ENCODE measurements at regions not wholly inside any gene's neighbourhood (a gene's known extent, or its start where the extent isn't known, plus 50 kb on each side); places are given as distances from the start of the nearest gene placed in this dataset.
"Not testable (repeated sequence)": the region's sequence is repeated elsewhere in the genome, so short reads cannot be mapped to it uniquely, and the experiment has no call there.

DNA sequence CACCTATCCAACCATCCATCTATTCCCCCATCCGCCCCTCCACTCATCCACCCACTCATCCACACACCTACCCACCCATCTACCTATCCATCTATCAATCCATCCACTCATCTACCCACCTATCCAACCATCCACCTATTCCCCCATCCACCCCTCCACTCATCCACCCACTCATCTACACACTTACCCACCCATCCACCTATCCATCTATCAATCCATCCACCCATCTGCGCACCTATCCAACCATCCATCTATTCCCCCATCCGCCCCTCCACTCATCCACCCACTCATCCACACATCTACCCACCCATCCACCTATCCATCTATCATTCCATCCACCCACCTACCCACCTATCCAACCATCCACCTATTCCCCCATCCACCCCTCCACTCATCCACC, 81.4 kb upstream of the PITRM1 start:
- DNase-seq: not testable (repeated sequence)

DNA sequence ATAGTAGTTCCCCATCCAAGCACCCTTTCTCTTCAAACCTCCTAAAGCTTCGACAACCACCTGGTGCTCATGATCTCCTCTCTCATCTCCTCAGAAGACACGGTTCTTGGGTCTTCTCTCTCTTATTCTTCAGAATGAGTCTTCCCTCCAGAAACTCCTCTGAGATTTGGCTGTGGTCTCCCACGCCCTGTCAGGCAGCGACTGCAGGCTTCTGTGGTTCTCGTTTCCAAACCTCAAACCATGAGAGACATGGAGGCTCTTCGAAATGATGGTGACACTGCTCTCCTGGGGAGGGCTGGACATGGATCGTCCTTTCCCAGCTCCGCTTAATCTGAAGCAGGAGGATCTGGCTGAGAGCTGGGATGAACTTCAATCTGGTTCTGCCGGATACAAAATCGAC, 78.6 kb upstream of the PITRM1 start:
- no peak for DNase-seq

DNA sequence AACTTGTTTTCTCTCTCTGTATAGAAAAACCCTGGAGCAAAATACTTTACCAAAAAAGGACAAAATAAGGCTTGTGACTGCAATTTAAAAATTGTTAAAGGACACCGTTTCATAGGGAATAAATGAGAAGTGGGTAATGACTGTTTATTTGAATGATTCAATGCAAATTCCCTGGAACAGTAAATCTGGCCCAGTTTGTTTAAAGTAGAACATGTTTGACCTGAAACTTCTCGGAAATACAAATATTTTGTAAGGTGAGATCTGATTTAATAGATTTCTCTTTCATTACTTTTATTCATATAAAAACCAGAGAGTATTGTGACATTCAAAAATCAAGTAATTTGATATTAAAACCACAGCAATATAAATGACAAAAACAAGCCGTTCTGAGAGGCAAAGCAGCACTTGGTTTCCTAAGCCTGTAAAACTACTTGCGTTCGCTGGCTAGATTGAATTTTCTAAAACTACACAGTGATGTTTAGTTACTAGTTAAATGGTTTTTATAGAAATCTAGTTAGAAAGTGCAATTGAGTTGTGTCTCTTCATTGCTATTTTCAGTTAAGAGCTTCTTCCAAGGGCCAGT, 76.8 kb upstream of the PITRM1 start:
- no peak for DNase-seq

DNA sequence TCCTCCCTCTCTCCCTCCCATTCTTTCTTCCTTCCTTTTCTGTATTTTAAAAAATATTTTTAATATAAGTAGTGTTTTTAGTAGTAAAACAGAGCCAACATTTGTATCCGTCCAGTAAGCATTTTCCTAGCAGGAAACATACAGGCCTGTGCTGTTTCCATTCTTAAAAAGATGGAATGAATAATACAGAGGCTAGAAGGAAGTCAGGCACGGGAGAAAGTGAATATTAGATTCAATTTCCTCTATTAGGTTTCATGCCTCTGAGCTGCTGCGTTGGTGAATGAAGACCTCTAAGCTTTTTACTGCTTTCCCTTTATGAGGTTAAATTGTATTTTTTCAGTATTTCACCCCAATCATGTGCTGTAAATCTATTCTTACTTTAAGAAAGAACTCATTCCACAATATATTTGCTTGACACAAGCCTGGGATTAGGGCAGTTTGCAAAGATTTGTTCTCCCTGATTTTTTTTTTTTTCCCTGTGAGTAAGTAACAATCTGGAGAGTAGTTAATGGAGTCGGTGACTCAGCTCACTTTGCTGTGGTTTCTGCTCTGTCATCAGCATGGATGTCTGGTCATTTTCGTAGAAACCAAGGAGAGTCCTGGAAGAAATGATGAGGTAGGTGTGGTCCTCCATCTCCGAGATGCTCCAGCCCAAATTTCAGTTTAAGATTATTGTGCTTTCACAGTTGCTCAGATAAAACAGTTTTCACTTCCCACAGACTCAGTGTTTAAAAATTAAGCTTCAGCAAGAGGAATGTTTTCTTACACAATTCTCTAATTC, 76.1 kb upstream of the PITRM1 start:
- peak; percentile 11 for DNase-seq

DNA sequence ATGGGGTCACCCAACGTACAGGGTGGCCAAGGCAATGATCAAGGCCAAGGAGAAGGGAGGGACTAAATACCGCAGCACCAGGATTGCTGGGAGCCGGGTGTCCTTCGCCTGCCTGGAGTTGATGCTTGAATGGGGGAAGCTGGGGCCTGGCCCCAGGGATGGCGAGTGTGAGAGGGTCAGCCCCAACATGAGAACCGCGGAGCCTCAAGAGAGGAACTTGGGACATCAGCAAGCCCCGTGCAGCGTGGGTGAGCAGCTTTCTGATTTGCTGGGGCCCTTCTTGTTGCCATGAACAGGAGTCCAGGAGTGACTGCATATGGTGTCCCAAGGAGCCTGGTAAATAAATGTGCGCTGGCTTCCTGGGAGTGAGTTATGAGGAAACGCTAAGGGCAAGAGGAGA, 72.8 kb upstream of the PITRM1 start:
- no peak for DNase-seq

DNA sequence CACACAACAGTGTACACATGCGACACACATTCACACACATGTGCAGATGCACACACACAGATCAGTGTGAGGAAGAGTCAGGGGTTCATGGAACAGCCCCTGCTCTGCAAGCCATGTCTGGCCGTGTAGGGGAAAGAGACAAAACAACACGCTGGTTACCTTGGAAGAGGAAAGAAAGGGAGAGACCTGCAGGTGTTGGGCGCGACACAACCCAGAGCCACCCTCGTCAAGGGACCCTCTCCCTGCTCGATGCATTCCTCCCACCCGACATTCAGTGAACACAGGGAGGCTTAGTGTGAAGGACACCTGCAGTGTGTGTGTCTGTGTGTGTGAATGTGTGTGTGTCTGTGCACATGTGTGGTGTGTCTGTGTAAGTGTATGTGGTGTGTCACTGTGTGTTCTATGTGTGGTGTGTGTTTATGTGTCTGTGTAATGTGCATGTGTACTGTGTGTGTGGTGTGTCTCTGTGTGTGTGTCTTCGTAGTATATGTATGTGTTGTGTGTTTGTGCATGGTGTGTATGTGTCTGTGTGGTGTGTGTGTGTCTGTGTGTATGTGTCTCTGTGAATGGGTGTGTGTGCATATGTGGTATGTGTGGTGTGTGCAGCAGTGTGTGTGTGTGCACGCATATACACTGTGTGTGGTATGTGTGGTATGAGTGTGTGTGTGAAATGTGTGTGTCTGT, 69.5 kb upstream of the PITRM1 start:
- DNase-seq: no peak

DNA sequence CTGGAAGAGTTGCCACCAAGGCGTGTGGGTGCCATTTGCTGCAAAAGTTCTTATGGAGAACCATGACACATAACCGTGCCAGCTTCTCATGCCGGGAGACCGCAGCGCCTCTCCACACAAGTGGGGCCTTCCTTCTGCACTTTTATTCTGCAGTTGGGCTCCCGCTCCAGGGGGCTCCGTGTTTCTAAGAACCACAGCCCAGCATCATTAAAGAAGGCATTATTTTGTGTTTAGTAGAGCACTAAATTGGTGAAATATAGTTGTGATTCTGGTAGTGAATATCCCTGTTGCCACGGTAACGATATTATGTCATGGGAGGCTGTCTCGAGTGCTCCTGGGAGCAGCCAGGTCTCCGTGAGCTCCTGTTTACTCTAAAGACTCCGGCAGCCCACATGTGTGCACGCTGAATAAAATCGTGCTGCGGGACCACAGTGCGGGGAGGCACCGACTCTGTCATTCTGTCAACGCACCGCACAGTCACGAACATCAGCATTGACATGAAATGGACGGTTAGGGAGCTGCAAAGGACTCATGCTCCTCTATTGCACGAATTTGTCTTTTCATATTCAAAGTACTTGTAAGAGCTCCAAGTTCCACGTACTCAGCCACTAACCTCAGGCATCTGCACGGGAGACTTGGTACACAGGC, 68.8 kb upstream of the PITRM1 start:
- DNase-seq: no peak

DNA sequence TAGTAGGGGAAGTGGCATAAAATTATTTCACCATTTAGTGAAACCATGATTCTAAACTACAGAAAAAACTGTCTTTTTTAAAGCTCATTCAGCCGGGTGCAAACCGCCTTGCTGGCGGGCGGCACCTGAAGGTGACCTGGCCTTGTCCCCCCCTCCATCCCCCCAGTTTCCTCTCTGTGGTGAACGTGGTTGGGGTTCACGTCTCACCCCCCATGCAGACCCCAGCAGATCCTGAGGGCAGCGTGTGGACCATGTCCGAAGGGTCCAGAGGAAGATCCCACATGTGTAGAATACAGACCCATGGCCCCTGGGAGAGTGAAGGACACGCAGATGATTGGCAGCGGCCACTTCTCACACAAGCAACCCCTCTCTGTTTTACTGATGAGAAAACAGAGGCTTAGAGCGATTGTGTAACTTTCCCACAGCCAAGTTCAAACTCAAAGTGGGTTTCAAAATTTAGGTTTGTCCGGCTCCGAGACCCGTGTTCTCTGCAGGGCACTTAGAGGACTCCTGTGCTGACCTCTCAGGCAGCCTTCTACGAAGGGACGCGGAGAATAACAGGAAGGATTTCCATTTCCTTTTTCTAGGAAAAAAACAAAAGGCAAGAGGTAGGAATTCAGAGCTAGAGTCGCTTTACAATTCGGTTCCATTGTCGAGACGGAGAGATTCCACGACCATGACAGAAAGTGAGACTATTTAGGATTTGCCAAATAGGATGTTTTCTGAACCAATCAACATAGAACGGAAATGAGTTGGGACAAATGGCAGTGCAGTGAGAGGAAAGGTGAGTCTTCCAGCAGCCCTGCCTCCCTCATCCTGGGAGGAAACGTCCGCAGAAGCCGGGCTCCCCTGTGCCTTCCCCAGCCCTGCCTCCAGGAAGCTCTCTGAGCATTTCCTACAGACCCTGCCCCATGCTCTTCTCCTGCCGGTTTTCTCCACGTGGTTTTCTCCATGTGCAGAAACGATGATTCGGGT, 67.6 kb upstream of the PITRM1 start:
- no peak for DNase-seq

DNA sequence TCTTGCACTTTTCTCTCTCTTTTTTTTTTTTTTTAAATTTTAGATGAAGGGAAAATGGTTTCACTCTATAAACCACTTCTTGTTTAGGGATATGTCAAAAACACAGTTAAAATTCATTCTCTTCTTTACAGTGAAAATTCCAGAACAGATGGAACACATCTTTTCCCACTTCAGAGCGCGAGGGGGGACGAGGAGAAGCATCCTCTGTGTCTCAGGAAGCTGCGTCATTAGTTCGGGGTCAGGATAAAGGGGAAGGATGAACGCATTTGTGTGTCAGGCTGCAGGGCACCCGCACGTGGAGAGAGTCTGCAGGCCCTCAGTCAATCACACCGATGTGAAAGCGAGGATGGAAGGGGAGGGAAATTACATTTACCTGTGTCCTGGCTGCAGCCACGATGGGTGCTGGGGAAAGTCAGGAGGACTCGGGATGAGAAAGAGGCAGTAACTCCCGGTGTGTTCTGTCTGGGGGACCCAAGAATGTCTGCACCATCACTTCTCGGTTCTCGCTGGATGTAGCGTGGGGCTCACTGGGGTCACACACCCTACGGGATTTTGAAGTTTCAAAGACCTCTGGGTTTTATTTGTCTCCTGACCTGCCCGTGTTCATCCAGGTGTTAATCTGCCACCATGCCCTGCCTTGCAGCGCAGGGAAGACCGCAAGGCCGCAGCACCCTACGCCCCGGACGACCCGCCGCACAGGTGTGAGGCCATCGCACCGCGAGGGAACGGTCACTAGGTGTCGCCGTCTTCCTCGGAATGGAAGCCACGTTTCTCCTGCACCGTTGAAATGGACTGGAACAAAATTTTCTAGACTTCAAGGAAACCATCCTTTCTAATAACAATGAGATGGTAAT, 66.7 kb upstream of the PITRM1 start:
- peak; percentile 31 for DNase-seq

DNA sequence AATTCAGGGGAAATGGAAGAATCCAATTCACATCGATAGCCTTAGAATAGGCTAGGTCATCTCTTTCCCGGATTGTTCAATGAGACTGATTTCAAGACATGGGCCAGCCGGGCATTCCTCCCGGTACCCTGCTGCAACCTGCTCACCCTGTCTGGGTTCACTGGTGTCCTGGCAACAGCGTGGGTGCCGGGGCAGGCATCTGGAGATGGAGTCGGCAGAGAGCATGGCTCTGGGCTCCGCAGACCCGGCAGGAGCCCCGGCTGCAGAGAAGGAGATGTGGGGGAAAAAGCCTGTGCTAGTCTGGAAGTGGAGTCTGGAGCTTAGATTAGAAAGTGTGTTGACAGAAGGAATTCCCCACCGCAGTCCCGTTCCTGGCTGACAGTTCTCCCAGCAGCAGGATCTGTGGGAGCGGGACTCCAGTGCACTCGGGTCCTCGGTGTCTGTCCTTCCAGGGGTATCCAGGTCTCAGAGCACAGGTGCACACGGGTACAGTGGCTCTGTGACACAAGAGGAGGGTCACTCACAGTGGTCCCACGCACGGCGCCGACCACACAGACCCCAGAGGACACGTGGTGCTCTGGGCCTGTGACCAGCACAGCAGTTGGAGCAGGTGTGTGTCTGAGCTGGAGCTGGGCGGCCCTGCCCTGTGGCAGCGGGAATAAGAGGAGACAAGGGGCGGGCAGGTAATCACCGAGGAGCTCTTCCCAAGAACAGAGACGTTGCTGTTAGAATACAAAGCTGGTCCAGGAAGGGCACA, 65.7 kb upstream of the PITRM1 start:
- no peak for DNase-seq

DNA sequence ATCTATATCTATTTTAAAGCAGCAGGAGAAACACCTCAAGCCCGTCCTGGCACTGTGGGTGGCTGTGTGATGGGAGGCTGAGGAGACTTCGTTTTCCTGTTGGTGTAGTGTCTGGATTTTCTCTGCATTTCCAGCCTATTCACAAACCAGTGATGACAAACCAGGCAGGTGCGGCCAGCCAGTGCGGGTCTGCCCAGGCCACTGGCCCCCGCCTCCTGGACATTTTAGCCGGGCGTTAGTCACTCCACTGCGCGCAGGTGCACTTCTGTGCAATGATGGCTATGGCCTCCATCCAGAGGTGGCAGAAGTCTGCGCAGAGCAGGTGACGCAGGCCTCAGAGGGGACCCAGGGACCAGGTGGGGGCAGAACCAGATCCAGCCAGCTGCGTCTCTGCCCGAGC, 64.9 kb upstream of the PITRM1 start:
- no peak for DNase-seq

DNA sequence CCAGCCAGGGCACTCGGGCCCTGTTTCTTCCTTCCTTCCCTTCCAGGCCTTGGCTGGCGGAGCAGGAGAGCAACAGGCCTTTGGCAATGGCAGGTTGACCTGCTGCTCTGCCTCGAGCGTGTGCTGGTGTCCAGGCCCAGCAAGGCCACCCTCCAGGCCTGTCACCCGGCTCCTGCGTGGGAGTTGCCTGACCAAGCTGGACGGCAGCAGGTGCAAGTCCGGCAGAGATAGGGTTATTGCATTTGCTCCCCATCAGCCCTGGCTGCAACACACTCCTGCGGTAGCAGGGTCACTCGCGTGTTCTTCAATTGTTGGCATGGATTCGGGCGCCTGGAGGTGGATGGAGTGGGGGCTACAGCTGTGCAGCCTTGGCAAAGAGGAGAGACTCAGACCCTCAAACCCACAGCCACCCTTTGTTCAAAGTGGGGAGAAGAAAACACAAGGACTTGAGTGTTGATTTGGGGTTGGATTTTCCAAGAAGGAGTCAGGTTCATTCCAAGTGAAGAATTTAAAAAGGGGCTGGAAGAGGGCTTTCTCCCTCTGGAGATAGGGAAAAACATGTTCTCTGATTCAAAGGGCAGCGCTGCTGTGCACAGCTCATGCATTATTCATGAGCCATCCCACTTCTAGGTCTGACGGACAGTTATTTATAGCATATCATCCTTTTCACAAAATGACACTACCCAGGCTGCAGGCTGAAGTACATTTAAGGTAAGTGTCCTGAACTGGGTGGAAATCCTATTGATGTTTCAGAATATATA, 64.2 kb upstream of the PITRM1 start:
- no peak for DNase-seq

DNA sequence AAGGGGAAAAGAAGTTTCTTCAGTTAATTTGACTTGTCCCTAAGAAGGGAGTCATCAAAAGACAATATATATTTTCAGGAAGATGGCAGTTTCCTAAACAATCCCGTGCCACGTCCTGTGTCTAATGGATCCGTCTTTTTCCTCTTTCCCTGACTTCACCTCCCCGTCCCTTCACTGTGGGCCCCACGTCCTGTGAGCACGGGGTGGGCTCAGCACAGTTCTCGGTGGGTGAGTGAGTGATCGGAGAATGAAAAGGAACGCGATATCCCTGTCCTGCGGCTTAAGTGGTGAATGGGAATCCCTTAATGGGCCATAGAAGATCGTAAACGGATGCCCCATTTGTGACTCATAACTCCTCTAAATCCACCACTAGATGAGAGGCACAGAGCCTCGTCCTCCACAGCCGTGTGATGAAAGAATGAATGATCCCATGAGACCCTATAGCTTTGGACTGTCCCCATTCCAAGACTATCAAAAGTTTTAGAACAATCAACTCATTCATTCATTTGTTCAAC, 63.5 kb upstream of the PITRM1 start:
- no peak for DNase-seq

DNA sequence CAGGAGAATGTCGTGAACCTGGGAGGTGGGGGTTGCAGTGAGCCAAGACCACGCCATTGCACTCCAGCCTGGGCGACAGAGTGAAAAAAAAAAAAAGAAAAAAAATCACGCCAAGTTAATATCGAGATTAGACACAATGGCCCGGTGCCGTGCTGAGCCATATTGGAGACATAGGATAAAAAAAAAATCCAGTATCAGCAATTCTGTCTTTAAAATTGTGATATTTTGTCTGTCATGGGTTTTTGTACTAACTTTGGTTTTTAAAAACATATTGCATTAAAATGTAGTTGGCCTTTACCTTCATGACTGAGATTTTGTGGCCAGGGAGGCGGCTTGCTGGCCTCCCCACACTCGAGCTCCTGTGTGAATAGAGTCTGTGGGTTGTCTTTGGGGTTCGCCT, 62.8 kb upstream of the PITRM1 start:
- no peak for DNase-seq

DNA sequence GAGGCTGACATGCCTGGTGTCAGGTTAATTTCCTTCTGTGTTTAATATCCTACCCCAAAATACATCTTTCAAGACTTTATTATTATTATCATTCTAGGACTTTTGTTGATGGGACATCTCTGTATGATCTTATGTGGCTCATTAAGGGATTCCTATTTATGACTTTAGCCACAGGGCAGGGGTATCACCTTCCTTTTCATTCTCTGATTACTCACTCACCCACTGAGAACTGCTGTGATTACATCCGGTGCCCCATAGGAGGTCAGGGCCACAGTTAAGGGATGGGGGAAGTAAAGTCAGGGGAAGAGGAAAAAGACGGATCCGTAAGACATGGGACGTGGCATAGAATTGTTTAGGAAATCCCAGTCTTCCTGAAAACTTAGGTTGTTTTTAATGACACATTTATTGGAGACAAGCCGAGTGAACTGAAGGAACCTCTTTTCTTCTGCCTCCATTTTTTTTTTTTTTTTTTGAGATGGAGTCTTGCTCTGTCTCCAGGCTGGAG, 61.0 kb upstream of the PITRM1 start:
- DNase-seq: no peak

DNA sequence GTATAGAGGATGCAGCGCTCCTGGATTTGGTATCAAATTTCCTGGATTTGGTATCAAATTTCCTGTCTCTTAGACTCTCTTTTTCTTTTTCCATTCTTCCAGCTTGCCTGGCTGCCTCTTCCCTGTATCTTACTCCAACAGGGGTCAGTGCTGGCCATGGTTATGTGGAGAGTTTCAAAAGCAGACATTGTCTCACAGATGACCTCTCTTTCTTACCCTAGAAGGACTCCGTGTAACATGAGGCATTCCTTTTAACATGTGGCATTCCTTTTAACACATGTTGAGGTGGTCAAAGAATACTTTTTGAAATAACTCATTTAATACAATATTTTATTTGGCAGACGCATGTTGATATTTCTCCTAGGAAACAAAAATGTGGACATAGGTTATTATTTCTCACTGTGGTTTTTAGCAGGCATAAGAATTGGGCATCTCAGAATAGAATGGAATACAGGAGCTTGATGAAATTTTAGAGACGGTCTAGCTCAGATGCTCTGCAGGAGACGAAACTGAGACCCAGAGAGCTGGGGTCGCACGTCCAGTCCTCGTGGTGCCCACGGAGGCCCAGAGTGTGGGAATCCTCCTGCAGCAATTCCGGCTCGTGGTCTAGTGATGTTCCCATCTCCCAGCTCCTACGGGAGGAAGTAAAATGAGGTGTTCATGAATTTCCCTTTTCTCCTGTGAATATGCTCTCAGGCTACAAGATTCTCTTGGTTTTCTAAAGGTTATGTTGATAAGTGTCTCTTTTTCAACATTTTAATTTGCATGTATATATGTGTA, 59.6 kb upstream of the PITRM1 start:
- no peak for DNase-seq

DNA sequence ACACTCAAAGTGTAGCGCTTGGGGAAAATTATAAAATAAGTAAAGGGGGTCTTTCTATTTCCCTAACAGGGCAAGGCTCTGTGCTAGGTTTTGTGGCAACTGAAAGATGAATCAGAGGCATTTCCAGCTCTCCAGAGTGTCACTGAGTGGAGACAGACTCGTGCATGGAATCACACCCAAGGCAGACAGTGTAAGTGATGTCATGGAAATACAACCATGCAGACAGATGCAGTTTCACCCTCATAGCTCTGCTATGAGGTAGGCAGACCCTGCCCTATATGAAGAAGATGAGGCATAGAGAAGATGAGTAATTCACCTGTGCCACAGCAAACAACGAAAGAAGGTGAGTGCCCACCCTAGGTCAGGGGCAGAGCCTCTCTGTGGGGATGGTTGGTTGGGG, 57.2 kb upstream of the PITRM1 start:
- no peak for DNase-seq

DNA sequence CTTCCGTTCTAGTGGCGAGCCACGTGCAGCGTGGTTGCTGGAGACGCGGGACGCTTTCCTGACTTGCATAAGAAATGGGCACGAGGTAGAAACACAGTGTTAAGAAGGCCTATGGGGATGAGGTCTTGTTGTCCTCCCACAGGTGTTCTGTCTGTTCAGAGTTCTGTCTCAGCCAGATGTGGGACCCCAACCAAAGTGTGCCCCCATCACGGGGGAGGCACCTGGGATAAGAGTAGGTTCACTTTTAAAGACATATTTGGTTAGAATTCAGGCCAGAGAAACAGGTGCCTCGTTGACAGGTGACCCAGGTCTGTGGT, 56.0 kb upstream of the PITRM1 start:
- DNase-seq: no peak
